ENCODE measurements at regions not wholly inside any gene's neighbourhood (a gene's known extent, or its start where the extent isn't known, plus 50 kb on each side); places are given as distances from the start of the nearest gene placed in this dataset.

DNA sequence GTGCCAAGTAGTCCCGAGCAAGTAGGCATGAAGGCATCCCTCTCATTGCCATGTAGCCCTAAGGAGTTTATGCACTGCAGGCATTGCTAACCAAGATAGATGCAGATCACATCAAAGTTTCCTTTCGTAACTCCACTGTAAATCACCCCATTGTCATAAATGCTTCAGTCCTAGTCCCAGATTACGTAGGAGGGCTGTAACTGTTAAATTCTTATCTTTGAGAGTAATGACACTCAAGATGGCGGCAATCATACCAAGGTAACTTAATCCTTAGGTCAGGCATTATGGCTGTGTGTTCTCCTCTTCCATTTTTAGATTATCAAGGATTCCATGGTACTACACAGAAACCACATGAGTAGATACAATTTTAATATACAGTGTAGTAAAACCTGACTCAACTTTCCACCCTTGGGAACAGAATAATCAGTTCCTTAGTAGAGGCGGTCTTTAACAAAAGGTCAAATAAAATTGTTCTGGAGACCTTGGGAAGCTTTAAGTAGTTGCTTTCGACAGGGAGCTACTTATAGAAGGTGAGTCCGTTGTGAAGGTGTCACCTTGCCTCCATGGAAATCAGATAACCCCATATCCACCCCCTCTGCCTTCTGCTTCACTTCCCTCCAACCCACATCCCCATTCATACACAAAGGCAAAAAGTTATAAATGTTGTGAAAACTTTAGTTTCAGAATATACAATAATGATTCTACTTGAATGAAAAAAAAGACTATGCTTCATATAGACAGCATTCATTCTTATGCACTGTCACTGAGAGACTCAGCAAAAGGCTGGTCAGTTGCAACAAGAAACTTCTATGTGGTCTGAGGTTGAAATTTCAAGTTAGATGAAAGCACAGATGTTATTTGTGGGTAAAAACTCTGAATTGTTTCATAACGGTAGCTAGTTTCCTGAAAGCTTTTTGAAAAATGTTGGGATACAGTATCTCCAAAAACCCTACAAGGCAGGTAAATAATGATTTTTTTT lies 64.8 kb upstream of the GALNT5 start:
- TF ChIP-seq, protein P1, sequence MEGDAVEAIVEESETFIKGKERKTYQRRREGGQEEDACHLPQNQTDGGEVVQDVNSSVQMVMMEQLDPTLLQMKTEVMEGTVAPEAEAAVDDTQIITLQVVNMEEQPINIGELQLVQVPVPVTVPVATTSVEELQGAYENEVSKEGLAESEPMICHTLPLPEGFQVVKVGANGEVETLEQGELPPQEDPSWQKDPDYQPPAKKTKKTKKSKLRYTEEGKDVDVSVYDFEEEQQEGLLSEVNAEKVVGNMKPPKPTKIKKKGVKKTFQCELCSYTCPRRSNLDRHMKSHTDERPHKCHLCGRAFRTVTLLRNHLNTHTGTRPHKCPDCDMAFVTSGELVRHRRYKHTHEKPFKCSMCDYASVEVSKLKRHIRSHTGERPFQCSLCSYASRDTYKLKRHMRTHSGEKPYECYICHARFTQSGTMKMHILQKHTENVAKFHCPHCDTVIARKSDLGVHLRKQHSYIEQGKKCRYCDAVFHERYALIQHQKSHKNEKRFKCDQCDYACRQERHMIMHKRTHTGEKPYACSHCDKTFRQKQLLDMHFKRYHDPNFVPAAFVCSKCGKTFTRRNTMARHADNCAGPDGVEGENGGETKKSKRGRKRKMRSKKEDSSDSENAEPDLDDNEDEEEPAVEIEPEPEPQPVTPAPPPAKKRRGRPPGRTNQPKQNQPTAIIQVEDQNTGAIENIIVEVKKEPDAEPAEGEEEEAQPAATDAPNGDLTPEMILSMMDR (IDR thresholded peaks at IDR 0.05; ENCODE audit: low read depth, low read length, poor library complexity, severe bottlenecking): no peak
- no peak for TF ChIP-seq EZH2phosphoT487 (IDR thresholded peaks at IDR 0.05; ENCODE audit: borderline replicate concordance, low read length)

All from DOHH2 (cell line).